ENCODE measurements at regions not wholly inside any gene's neighbourhood (a gene's known extent, or its start where the extent isn't known, plus 50 kb on each side); places are given as distances from the start of the nearest gene placed in this dataset.

GRCh38 chr15:69526081-69527061 is 73.8 kb downstream of the RPLP1 start:
- TF ChIP-seq POLR2A (IDR thresholded peaks at IDR 0.05) (no peak), CTCF (IDR thresholded peaks at IDR 0.05) (no peak)

All from tibial nerve (tissue), 3 donors.